Mucosa of descending colon (tissue), 3 donors: ENCODE measurements at regions not wholly inside any gene's neighbourhood (a gene's known extent, or its start where the extent isn't known, plus 50 kb on each side); places are given as distances from the start of the nearest gene placed in this dataset.

Experiments used
- ATAC-seq: fragments of 200-7000 bp; cut with Tn5 transposase; one replicate; pipeline ENCODE4 v1.9.1; 2020; ENCODE audit warnings: mild to moderate bottlenecking, moderate library complexity
- DNase-seq, 3 donors: peaks; one replicate each; pipeline ENCODE4 v3.0.0-alpha.2; 2020
- H3K36me3 ChIP-seq: fragments of 200-600 bp; one replicate; pipeline ENCODE4 v1.8.0; 2021; ENCODE audit warnings: low read depth, mild to moderate bottlenecking
- H3K4me1 ChIP-seq: fragments of 200-600 bp; one replicate; pipeline ENCODE4 v1.8.0; 2021; ENCODE audit warnings: low read depth, mild to moderate bottlenecking
- H3K4me3 ChIP-seq: fragments of 200-600 bp; one replicate; pipeline ENCODE4 v1.8.0; 2021; ENCODE audit warnings: mild to moderate bottlenecking
- H3K9me3 ChIP-seq: fragments of 200-600 bp; one replicate; pipeline ENCODE4 v1.8.0; 2021; ENCODE audit warnings: mild to moderate bottlenecking
- intact Hi-C, 2 donors: fragments of 100-400 bp; cut with DNase I in 1 of 2; cut with micrococcal nuclease in 1 of 2; formaldehyde crosslinking; loops; one replicate each; pipeline versions ENCODE4 v1.11.0 to v1.11.1; 2022; cut with DNase I, micrococcal nuclease
- TF ChIP-seq, protein P1 (sequence below): fragments of 200-600 bp; IDR thresholded peaks from one replicate; pipeline ENCODE4 v1.8.0; 2022; ENCODE audit warnings: antibody characterized with exemption, mild to moderate bottlenecking
- donor health status: DM: no; HTN: no; CAD: no; lungs with moderate emphysema.
- donor health status: DM: no; HTN: no; CAD: no.
- donor health status: DM: no; HTN: yes; CAD: no.

DNA sequence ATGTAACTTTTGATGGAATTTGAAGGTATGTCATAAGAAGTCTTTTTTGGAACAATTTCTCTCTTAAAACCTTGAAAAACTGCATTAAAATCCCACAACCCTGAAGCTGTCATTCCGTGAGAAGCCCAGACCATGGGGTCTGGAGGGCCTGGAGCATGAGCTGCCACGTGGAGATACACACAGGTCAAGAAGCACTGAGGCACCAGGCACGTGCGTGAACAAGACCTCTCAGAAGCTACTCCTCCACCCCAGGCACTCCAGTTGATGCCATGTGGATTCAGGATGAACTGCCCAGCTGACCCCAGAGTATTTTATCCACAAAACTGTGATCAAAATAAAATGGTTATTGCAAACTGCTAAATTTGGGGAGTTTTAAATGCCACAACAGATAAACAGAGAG, 227.5 kb upstream of the BRINP1 start:
- Histone ChIP-seq H3K4me3 (no peak overlapping the region), H3K36me3 (no peaks in the 10 kb centered on the region), H3K9me3 (no peaks in the 10 kb centered on the region), H3K4me1 (no peaks in the 10 kb centered on the region)
- ATAC-seq (no peak), DNase-seq (no peak)
- TF ChIP-seq, protein P1, sequence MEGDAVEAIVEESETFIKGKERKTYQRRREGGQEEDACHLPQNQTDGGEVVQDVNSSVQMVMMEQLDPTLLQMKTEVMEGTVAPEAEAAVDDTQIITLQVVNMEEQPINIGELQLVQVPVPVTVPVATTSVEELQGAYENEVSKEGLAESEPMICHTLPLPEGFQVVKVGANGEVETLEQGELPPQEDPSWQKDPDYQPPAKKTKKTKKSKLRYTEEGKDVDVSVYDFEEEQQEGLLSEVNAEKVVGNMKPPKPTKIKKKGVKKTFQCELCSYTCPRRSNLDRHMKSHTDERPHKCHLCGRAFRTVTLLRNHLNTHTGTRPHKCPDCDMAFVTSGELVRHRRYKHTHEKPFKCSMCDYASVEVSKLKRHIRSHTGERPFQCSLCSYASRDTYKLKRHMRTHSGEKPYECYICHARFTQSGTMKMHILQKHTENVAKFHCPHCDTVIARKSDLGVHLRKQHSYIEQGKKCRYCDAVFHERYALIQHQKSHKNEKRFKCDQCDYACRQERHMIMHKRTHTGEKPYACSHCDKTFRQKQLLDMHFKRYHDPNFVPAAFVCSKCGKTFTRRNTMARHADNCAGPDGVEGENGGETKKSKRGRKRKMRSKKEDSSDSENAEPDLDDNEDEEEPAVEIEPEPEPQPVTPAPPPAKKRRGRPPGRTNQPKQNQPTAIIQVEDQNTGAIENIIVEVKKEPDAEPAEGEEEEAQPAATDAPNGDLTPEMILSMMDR: no peak
- intact Hi-C loops: no loop called here

DNA sequence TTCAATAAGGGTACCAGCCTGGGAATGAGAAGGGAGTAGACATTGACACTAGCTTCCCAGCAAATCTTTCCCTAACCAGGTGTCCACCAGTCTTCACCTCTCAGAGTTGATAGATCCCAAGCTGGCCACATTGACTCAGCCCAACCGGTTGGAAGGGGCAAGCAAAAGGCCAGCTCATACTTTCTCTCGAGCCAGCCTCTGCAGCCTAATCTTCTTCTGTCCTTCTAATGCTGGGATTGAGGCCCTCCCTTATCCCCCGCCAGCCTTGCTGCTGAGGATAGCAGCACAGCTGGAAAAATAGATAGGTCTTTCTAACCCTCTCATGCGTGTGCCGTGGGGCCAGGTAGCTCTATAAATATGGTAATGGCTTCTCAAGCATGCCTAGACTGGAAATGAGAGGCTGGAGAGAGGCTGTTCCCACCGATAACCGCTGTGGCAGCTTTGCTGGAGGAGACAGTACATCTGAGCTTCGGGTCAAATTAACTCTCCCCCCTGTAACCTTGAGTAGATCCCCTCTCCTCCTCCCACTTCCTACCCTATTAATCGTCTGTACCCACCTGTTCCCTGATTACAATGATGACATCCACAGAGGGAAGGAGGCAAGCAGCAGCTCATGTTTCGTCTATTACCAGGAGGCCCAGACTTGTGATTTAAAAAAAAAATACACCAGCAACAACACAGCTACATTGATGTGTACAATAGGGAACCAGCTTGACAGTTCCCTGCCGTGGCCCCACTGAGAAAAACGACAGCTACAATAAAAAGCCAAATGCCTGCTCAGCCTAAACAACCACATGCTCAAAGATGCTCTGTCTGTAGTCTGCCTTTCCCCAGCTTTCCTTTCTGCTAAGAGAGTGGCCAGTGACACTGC, 219.9 kb upstream of the BRINP1 start:
- intact Hi-C loops: no loop called here
- H3K36me3 ChIP-seq: no peaks in the 10 kb centered on the region
- H3K4me1 ChIP-seq: no peaks in the 10 kb centered on the region
- no peaks in the 10 kb centered on the region for H3K9me3 ChIP-seq
- DNase-seq (no peak), ATAC-seq (no peak)
- no peak overlapping the region for H3K4me3 ChIP-seq
- TF ChIP-seq, protein P1: no peak

DNA sequence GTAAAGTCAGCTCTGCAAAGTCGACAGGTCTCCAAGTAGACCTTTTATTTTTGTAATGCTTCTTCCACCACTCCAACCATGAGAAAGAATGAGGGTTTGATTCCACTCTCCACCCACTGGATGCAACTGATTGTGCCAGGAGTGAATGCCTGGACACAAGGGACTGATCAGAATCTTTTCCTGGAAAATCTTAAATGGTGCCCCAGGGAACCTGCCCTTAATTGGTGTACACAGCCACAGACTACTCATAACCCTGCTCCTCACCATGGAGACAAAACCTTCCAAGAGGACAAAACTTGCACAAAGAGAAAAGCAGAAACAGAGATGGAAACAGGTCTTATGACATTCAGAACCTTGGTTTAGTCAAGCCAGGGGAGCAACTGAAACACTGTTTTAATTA, 208.6 kb upstream of the BRINP1 start:
- Histone ChIP-seq H3K4me3 (no peak overlapping the region), H3K36me3 (no peaks in the 10 kb centered on the region), H3K4me1 (no peaks in the 10 kb centered on the region), H3K9me3 (no peaks in the 10 kb centered on the region)
- intact Hi-C loops: no loop called here
- no peak for DNase-seq
- ATAC-seq: no peak
- TF ChIP-seq, protein P1: no peak

DNA sequence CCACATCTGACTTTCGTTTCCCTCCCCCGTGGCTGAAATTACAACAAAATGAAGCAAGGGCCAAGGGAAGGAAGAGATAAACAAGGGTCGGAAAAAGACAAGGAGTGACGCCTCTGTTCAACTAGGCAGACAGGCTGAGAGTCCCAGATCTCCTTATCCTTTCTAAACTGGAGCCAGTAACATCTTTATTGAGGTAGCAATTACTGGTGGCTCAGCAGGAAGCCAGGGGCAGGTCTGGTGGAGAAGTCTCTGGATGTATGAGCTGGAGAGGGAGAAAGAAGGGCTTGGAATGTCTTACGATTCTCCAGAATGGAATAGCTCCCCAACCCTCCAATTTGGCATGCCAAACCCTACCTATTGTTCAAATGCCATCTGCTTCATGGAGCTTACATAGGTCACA, 190.8 kb upstream of the BRINP1 start:
- H3K4me3 ChIP-seq: no peak overlapping the region
- no peak for ATAC-seq
- no peaks in the 10 kb centered on the region for H3K36me3 ChIP-seq
- TF ChIP-seq, protein P1: no peak
- H3K9me3 ChIP-seq: no peaks in the 10 kb centered on the region
- peaks cover 3% of the 10 kb centered on the region for H3K4me1 ChIP-seq
- DNase-seq: no peak
- intact Hi-C loops: no loop called here

DNA sequence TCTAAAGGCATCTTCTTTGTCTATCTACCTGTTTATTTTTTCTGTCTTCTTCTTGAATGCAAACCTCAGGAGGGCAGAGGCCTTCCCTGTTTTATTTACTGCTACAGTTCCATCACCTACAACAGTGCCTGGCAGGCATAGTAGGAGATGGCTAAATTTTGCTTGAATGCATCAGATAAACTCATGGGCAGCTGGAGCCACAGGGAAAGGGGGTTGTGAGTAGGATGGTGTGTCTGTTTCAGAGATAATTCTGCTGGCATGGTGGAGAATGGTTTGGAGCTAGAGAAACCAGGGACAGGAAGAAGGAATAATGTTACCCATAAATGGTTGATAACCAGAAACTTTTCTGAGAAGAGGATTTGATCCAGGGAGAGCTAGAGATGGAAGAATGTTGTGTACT, 189.8 kb upstream of the BRINP1 start:
- ATAC-seq (no peak), DNase-seq (no peak)
- intact Hi-C loops: no loop called here
- TF ChIP-seq, protein P1: no peak
- Histone ChIP-seq H3K4me3 (no peak overlapping the region), H3K9me3 (no peaks in the 10 kb centered on the region), H3K4me1 (peaks cover 3% of the 10 kb centered on the region), H3K36me3 (no peaks in the 10 kb centered on the region)
